Adrenal gland (tissue), 5 donors: ENCODE measurements at regions not wholly inside any gene's neighbourhood (a gene's known extent, or its start where the extent isn't known, plus 50 kb on each side); places are given as distances from the start of the nearest gene placed in this dataset.

Source experiments
- POLR2A ChIP-seq, 2 donors: fragments of 450-650 bp; IDR thresholded peaks; one replicate each; pipeline ENCODE4 v1.6.1; 2017; ENCODE audit warnings: antibody characterized with exemption in 2 of 2, mild to moderate bottlenecking in 2 of 2, moderate library complexity in 1 of 2
- TF ChIP-seq, protein P1 (sequence below), 6 experiments: fragments of 450-650 bp in 4 of 6; fragments of 200-600 bp in 2 of 6; sonication (generic) in 1 of 6; IDR thresholded peaks; 1 replicate in 5 of 6; 2 replicates in 1 of 6; pipeline versions ENCODE4 v1.5.1 to v1.8.0; 2016 to 2021; ENCODE audit warnings: antibody characterized with exemption in 6 of 6, mild to moderate bottlenecking in 2 of 6, moderate library complexity in 1 of 6
- donor health status: DM: no; HTN: no; CAD: no.

DNA sequence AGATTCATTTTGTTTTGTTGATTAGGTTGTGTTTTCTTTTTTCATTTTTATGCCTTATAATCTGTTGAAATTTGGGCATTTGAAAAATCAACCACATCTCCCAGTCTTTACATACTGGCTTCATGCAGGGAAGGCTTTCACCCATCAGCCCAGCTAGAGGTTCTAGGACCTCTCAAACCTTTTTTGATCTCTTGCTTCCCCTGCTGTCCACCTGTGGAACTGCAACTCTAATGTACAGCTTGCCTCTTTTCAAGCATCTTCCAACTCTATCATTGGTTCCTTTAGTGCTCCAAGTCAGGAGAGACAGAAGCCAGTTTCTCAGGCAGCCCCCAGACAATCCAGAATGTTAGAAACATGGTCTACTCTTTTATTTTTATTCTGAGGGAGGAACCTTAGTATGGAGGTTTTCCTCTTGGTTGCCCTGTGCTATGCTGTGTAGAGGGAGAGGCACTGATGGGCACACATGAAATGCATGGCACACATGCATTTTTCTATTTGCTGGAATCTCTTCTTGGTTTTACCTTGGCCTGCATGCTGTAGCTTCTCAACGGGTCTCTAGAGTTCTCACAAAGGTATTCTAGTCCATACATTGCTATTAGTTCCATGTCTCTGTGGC lies 107.2 kb upstream of the L3MBTL4 start:
- TF ChIP-seq, protein P1, sequence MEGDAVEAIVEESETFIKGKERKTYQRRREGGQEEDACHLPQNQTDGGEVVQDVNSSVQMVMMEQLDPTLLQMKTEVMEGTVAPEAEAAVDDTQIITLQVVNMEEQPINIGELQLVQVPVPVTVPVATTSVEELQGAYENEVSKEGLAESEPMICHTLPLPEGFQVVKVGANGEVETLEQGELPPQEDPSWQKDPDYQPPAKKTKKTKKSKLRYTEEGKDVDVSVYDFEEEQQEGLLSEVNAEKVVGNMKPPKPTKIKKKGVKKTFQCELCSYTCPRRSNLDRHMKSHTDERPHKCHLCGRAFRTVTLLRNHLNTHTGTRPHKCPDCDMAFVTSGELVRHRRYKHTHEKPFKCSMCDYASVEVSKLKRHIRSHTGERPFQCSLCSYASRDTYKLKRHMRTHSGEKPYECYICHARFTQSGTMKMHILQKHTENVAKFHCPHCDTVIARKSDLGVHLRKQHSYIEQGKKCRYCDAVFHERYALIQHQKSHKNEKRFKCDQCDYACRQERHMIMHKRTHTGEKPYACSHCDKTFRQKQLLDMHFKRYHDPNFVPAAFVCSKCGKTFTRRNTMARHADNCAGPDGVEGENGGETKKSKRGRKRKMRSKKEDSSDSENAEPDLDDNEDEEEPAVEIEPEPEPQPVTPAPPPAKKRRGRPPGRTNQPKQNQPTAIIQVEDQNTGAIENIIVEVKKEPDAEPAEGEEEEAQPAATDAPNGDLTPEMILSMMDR (IDR thresholded peaks at IDR 0.05), result peak; percentile 33 to 70 (median 60)
- no peak for TF ChIP-seq POLR2A (IDR thresholded peaks at IDR 0.05)
